RWPE2 (cell line): ENCODE measurements at regions not wholly inside any gene's neighbourhood (a gene's known extent, or its start where the extent isn't known, plus 50 kb on each side); places are given as distances from the start of the nearest gene placed in this dataset.

Source experiments
- ATAC-seq: fragments of 200-7000 bp; cut with Tn5 transposase; 3 replicates; pipeline ENCODE4 v1.9.1; 2021; ENCODE audit warnings: low read depth
- DNase-seq: peaks from one replicate; pipeline ENCODE4 v3.0.0-alpha.2; 2020; ENCODE audit warnings: low spot score
- H3K27ac ChIP-seq: fragments of 450-650 bp; 2 replicates; pipeline ENCODE4 v1.5.1; 2017; ENCODE audit warnings: mild to moderate bottlenecking; ENCODE audit not compliant: poor library complexity, severe bottlenecking
- H3K27me3 ChIP-seq: fragments of 250-450 bp; sonication (Bioruptor Pico); 2 replicates; pipeline ENCODE4 v1.5.1; 2021; ENCODE audit warnings: mild to moderate bottlenecking, moderate library complexity; ENCODE audit not compliant: insufficient read depth, poor library complexity, severe bottlenecking
- H3K36me3 ChIP-seq: fragments of 250-450 bp; sonication (Bioruptor Pico); 2 replicates; pipeline ENCODE4 v1.5.1; 2020; ENCODE audit warnings: low read depth, mild to moderate bottlenecking, moderate library complexity
- H3K4me1 ChIP-seq: fragments of 250-450 bp; sonication (Bioruptor Pico); 2 replicates; pipeline ENCODE4 v1.5.1; 2021; ENCODE audit warnings: mild to moderate bottlenecking, moderate library complexity; ENCODE audit not compliant: insufficient read depth, poor library complexity, severe bottlenecking
- H3K4me3 ChIP-seq: fragments of 250-450 bp; sonication (Bioruptor Pico); 2 replicates; pipeline ENCODE4 v1.5.1; 2021; ENCODE audit warnings: mild to moderate bottlenecking, moderate library complexity; ENCODE audit not compliant: severe bottlenecking
- H3K9me3 ChIP-seq: fragments of 250-450 bp; sonication (Bioruptor Pico); 2 replicates; pipeline ENCODE4 v1.5.1; 2021; ENCODE audit warnings: mild to moderate bottlenecking, moderate library complexity; ENCODE audit not compliant: severe bottlenecking
- CTCF ChIP-seq: fragments of 450-650 bp; IDR thresholded peaks from one replicate; pipeline ENCODE4 v1.5.1; 2017; ENCODE audit warnings: mild to moderate bottlenecking, moderate library complexity; ENCODE audit not compliant: poor library complexity, severe bottlenecking

- Histone ChIP-seq H3K27me3 (no peaks in the 10 kb centered on the region), H3K9me3 (no peaks in the 10 kb centered on the region), H3K27ac (no peak overlapping the region), H3K36me3 (no peaks in the 10 kb centered on the region), H3K4me1 (no peaks in the 10 kb centered on the region), H3K4me3 (no peak overlapping the region)
- TF ChIP-seq CTCF = no peak
- no peak for DNase-seq
- no peak for ATAC-seq
These were observed 451.1 kb downstream of the BRINP1 start for GRCh38 chr9:118918180-118918579.

- H3K27ac ChIP-seq = no peak overlapping the region
- no peaks in the 10 kb centered on the region for H3K36me3 ChIP-seq
- no peak overlapping the region for H3K4me3 ChIP-seq
- ATAC-seq (no peak), DNase-seq (no peak)
- H3K4me1 ChIP-seq = no peaks in the 10 kb centered on the region
- H3K27me3 ChIP-seq = no peaks in the 10 kb centered on the region
- H3K9me3 ChIP-seq = no peaks in the 10 kb centered on the region
- TF ChIP-seq CTCF = no peak
These were observed 440.5 kb downstream of the BRINP1 start for GRCh38 chr9:118928722-118929121.

GRCh38 chr9:118929287-118929686, 439.9 kb downstream of the BRINP1 start:
- H3K4me1 ChIP-seq = no peaks in the 10 kb centered on the region
- DNase-seq (no peak), ATAC-seq (peak; percentile 76)
- TF ChIP-seq CTCF = no peak
- H3K27ac ChIP-seq = no peak overlapping the region
- H3K9me3 ChIP-seq = no peaks in the 10 kb centered on the region
- no peaks in the 10 kb centered on the region for H3K27me3 ChIP-seq
- no peaks in the 10 kb centered on the region for H3K36me3 ChIP-seq
- no peak overlapping the region for H3K4me3 ChIP-seq

GRCh38 chr9:118931941-118932340, 437.3 kb downstream of the BRINP1 start:
- H3K27ac ChIP-seq = no peak overlapping the region
- no peaks in the 10 kb centered on the region for H3K4me1 ChIP-seq
- H3K27me3 ChIP-seq = no peaks in the 10 kb centered on the region
- ATAC-seq (no peak), DNase-seq (no peak)
- no peak for TF ChIP-seq CTCF
- no peaks in the 10 kb centered on the region for H3K36me3 ChIP-seq
- no peaks in the 10 kb centered on the region for H3K9me3 ChIP-seq
- H3K4me3 ChIP-seq = no peak overlapping the region

GRCh38 chr9:118938581-118938980, 430.7 kb downstream of the BRINP1 start:
- no peak for DNase-seq
- Histone ChIP-seq H3K27ac (no peak overlapping the region), H3K9me3 (no peaks in the 10 kb centered on the region), H3K4me3 (no peak overlapping the region), H3K27me3 (no peaks in the 10 kb centered on the region), H3K36me3 (no peaks in the 10 kb centered on the region), H3K4me1 (no peaks in the 10 kb centered on the region)
- ATAC-seq = no peak
- TF ChIP-seq CTCF = no peak
